ENCODE measurements at regions not wholly inside any gene's neighbourhood (a gene's known extent, or its start where the extent isn't known, plus 50 kb on each side); places are given as distances from the start of the nearest gene placed in this dataset.

DNA sequence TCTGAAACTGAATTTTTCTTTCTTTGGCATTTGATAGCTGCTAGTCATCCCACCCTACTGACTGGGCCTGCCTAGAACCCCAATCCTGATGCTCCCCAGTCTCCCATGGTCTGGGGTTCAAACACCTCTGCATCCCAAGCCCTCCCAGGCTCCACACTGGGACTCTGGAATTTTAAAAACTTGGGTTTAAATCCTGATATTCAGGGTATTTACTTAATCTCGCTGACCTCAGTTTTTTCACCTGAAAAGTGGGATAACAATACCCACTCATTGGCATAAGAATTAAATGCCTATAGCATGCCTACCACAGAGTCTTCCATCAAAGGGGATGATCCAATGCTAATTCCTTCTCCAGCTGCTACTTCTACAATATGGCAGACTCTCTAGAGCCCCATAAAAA lies 264.4 kb downstream of the NPIPA8 start:
- Histone ChIP-seq H3K27ac (no peak overlapping the region), H3K27me3 (peaks cover 0 to 3% of the 10 kb centered on the region in 2 donors), H3K9me3 (no peaks in the 10 kb centered on the region), H3K4me1 (no peaks in the 10 kb centered on the region), H3K4me3 (no peak overlapping the region), H3K36me3 (no peaks in the 10 kb centered on the region)
- no peak for DNase-seq (ENCODE audit: low spot score in 2 of 2)
- intact Hi-C loops (cut with DNase I; ENCODE audit: low total_unique reads), result no loop called here
- TF ChIP-seq, protein P1, sequence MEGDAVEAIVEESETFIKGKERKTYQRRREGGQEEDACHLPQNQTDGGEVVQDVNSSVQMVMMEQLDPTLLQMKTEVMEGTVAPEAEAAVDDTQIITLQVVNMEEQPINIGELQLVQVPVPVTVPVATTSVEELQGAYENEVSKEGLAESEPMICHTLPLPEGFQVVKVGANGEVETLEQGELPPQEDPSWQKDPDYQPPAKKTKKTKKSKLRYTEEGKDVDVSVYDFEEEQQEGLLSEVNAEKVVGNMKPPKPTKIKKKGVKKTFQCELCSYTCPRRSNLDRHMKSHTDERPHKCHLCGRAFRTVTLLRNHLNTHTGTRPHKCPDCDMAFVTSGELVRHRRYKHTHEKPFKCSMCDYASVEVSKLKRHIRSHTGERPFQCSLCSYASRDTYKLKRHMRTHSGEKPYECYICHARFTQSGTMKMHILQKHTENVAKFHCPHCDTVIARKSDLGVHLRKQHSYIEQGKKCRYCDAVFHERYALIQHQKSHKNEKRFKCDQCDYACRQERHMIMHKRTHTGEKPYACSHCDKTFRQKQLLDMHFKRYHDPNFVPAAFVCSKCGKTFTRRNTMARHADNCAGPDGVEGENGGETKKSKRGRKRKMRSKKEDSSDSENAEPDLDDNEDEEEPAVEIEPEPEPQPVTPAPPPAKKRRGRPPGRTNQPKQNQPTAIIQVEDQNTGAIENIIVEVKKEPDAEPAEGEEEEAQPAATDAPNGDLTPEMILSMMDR (IDR thresholded peaks at IDR 0.05), result no peak
- no peak for TF ChIP-seq POLR2AphosphoS5 (IDR thresholded peaks at IDR 0.05)
- TF ChIP-seq POLR2A (IDR thresholded peaks at IDR 0.05), result no peak

DNA sequence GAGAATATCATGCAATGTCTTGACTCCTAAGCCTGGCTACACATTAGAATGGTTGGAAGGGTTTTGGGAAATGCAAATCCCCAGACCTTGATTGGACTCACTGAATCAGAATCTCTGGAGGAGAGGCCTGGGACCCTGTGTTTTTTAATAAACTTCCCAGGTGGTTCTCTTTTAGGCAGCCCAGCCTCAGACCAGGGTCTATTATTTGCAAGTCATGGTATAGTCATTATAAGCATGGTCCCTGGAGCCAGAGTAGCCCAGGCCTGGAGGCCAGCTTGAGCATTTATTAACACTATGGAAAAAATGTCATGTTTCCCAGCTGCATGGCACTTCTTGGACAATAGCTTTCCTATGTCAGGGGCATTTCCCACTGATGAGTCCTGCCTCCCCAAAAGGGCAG lies 266.9 kb downstream of the NPIPA8 start:
- no peak overlapping the region for H3K4me3 ChIP-seq
- no peak overlapping the region for H3K27ac ChIP-seq
- no peaks in the 10 kb centered on the region for H3K36me3 ChIP-seq
- intact Hi-C loops (cut with DNase I; ENCODE audit: low total_unique reads), result no loop called here
- peaks cover 0 to 3% of the 10 kb centered on the region in 2 donors for H3K27me3 ChIP-seq
- no peak for DNase-seq (ENCODE audit: low spot score in 2 of 2)
- TF ChIP-seq POLR2AphosphoS5 (IDR thresholded peaks at IDR 0.05) (no peak), POLR2A (IDR thresholded peaks at IDR 0.05) (no peak)
- TF ChIP-seq, protein P1 (IDR thresholded peaks at IDR 0.05), result no peak
- no peaks in the 10 kb centered on the region for H3K4me1 ChIP-seq
- peaks cover 0 to 4% of the 10 kb centered on the region in 2 donors for H3K9me3 ChIP-seq

DNA sequence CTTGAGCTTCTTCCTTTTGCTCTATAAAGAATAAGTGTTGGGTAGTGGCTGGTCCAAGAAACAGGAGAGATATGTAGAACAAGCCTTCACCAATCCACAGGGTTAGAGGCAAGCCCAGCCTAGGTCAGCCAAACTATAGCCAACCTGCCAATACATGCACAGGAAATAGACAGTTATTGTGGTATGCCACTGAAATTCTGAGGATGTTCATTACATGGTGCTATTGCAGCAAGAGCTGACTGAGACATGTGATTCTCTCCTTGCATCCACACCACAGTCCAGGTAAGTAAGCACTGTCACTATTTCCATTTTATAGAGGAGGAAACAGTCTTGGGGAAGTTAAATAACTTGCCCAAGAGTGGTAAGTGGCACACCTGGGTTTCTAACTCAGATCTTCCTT lies 268.1 kb downstream of the NPIPA8 start:
- no peaks in the 10 kb centered on the region for H3K4me1 ChIP-seq
- H3K9me3 ChIP-seq, result peaks cover 0 to 4% of the 10 kb centered on the region in 2 donors
- H3K27me3 ChIP-seq, result peaks cover 0 to 3% of the 10 kb centered on the region in 2 donors
- no peak overlapping the region for H3K4me3 ChIP-seq
- no peaks in the 10 kb centered on the region for H3K36me3 ChIP-seq
- TF ChIP-seq, protein P1 (IDR thresholded peaks at IDR 0.05), result no peak
- TF ChIP-seq POLR2AphosphoS5 (IDR thresholded peaks at IDR 0.05) (no peak), POLR2A (IDR thresholded peaks at IDR 0.05) (no peak)
- no peak overlapping the region for H3K27ac ChIP-seq
- intact Hi-C loops (cut with DNase I; ENCODE audit: low total_unique reads), result no loop called here
- DNase-seq (ENCODE audit: low spot score in 2 of 2), result no peak

DNA sequence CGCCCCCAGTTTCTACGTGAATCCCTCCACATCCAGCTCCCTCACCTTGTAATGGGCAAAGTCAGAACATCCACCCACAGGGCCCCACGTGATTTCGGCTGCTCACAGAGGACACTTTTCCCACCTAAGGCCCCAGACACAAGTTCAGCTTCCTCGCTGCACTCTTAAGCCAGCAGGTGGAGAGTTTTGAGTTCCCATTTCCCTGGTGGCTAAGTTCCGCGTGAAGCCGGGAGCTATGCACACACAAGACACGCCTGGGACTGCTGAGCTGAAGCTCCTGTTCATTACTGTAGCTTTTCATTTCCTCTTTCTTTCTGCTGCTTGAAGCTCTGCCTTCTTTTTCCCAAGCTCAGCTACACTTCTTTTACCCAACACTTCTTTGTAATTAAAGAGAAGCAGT lies 273.8 kb downstream of the NPIPA8 start:
- Histone ChIP-seq H3K36me3 (no peaks in the 10 kb centered on the region), H3K4me3 (no peak overlapping the region), H3K4me1 (no peaks in the 10 kb centered on the region), H3K27me3 (peaks cover 0 to 4% of the 10 kb centered on the region in 2 donors), H3K9me3 (peaks cover 0 to 4% of the 10 kb centered on the region in 2 donors), H3K27ac (no peak overlapping the region)
- TF ChIP-seq, protein P1 (IDR thresholded peaks at IDR 0.05), result no peak
- TF ChIP-seq POLR2AphosphoS5 (IDR thresholded peaks at IDR 0.05) (no peak), POLR2A (IDR thresholded peaks at IDR 0.05) (no peak)
- intact Hi-C loops (cut with DNase I; ENCODE audit: low total_unique reads), result no loop called here
- DNase-seq (ENCODE audit: low spot score in 2 of 2), result no peak

GRCh38 chr16:18060351-18060750 lies 276.2 kb downstream of the NPIPA8 start:
- H3K4me3 ChIP-seq, result no peak overlapping the region
- intact Hi-C loops (cut with DNase I; ENCODE audit: low total_unique reads), result no loop called here
- no peaks in the 10 kb centered on the region for H3K36me3 ChIP-seq
- no peak for DNase-seq (ENCODE audit: low spot score in 2 of 2)
- peaks cover 0 to 4% of the 10 kb centered on the region in 2 donors for H3K27me3 ChIP-seq
- TF ChIP-seq, protein P1 (IDR thresholded peaks at IDR 0.05), result no peak
- TF ChIP-seq POLR2A (IDR thresholded peaks at IDR 0.05) (no peak), POLR2AphosphoS5 (IDR thresholded peaks at IDR 0.05) (no peak)
- peaks cover 0 to under 1% of the 10 kb centered on the region in 2 donors for H3K9me3 ChIP-seq
- no peak overlapping the region for H3K27ac ChIP-seq
- H3K4me1 ChIP-seq, result no peaks in the 10 kb centered on the region

Measured in breast epithelium (tissue), 4 donors.